Neural cell (in vitro differentiated cells): ENCODE measurements at regions not wholly inside any gene's neighbourhood (a gene's known extent, or its start where the extent isn't known, plus 50 kb on each side); places are given as distances from the start of the nearest gene placed in this dataset.

Experiments used
- H2AFZ ChIP-seq: fragments of 200-600, 300-800 bp; sonication (generic), shearing (Covaris generic); 2 replicates; pipeline ENCODE4 v1.6.0; 2014; ENCODE audit warnings: low read depth, mild to moderate bottlenecking, antibody characterized with exemption, low read length, moderate library complexity
- H3F3A ChIP-seq: fragments of 200-600 bp; shearing (Covaris generic); 2 replicates; pipeline ENCODE4 v1.6.1; 2016; ENCODE audit warnings: mild to moderate bottlenecking, moderate library complexity, mixed read lengths, antibody characterized with exemption, low read length; ENCODE audit not compliant: insufficient read depth, poor library complexity, severe bottlenecking
- H3K27ac ChIP-seq: fragments of 200-600, 300-800 bp; sonication (generic), shearing (Covaris generic); 2 replicates; pipeline ENCODE4 v1.5.1; 2014; ENCODE audit warnings: mild to moderate bottlenecking, low read length, moderate library complexity
- H3K27me3 ChIP-seq: fragments of 300-800, 200-600 bp; sonication (generic), shearing (Covaris generic); 2 replicates; pipeline ENCODE4 v1.6.0; 2014; ENCODE audit warnings: mild to moderate bottlenecking, low read depth, low read length, moderate library complexity; ENCODE audit not compliant: insufficient read depth
- H3K36me3 ChIP-seq: fragments of 300-800, 200-600 bp; sonication (generic), shearing (Covaris generic); 2 replicates; pipeline ENCODE4 v1.5.1; 2014; ENCODE audit warnings: mild to moderate bottlenecking, antibody characterized with exemption, low read length, moderate library complexity; ENCODE audit not compliant: insufficient read depth
- H3K4me2 ChIP-seq: fragments of 300-800, 200-600 bp; sonication (generic), shearing (Covaris generic); 2 replicates; pipeline ENCODE4 v1.6.0; 2014; ENCODE audit warnings: mild to moderate bottlenecking, low read length
- H3K4me3 ChIP-seq: fragments of 300-800, 200-600 bp; sonication (generic), shearing (Covaris generic); 2 replicates; pipeline ENCODE4 v1.5.1; 2014; ENCODE audit warnings: mild to moderate bottlenecking, low read length, moderate library complexity
- H3K79me2 ChIP-seq: fragments of 200-600 bp; shearing (Covaris generic); replicated peaks from 2 replicates; pipeline ENCODE4 v1.6.0; 2014; ENCODE audit warnings: mild to moderate bottlenecking, low read length, moderate library complexity; ENCODE audit not compliant: insufficient read depth
- H3K9ac ChIP-seq: fragments of 300-800, 200-600 bp; sonication (generic), shearing (Covaris generic); 2 replicates; pipeline ENCODE4 v1.6.1; 2016; ENCODE audit warnings: mild to moderate bottlenecking, low read length, mixed read lengths
- H3K9me2 ChIP-seq: fragments of 200-600 bp; shearing (Covaris generic); 2 replicates; pipeline ENCODE4 v1.6.1; 2016; ENCODE audit warnings: mild to moderate bottlenecking, low read length, mixed read lengths; ENCODE audit not compliant: insufficient read depth
- H3K9me3 ChIP-seq: fragments of 200-600, 300-800 bp; sonication (generic), shearing (Covaris generic); 2 replicates; pipeline ENCODE4 v1.6.1; 2016; ENCODE audit warnings: mild to moderate bottlenecking, mixed run types, low read length, moderate library complexity, mixed read lengths
- H4K20me1 ChIP-seq: fragments of 200-600 bp; shearing (Covaris generic); 2 replicates; pipeline ENCODE4 v1.6.1; 2016; ENCODE audit warnings: mild to moderate bottlenecking, mixed run types; ENCODE audit not compliant: insufficient read depth
- CTCF ChIP-seq: fragments of 450-650 bp; IDR thresholded peaks from 2 replicates; pipeline ENCODE4 v1.5.1; 2014; ENCODE audit warnings: antibody characterized with exemption, mild to moderate bottlenecking, moderate library complexity; ENCODE audit not compliant: poor library complexity, severe bottlenecking
- EP300 ChIP-seq: fragments of 450-650 bp; conservative IDR thresholded peaks from 2 replicates; pipeline ENCODE4 v1.6.1; 2014; ENCODE audit warnings: antibody characterized with exemption, mild to moderate bottlenecking, moderate library complexity; ENCODE audit not compliant: poor library complexity, severe bottlenecking
- EZH2 ChIP-seq: fragments of 200-600, 300-800 bp; shearing (Covaris generic), sonication (generic); IDR thresholded peaks from 2 replicates; pipeline ENCODE4 v1.6.1; 2014; ENCODE audit warnings: antibody characterized with exemption, low read length, borderline replicate concordance, mild to moderate bottlenecking; ENCODE audit not compliant: insufficient read depth, poor library complexity, severe bottlenecking
- MXI1 ChIP-seq: fragments of 450-650 bp; conservative IDR thresholded peaks from 2 replicates; pipeline ENCODE4 v1.6.1; 2014; ENCODE audit warnings: antibody characterized with exemption, mild to moderate bottlenecking; ENCODE audit not compliant: poor library complexity, severe bottlenecking
- POLR2AphosphoS5 ChIP-seq: IDR thresholded peaks from 2 replicates; pipeline ENCODE4 v1.6.1; 2012
- RAD21 ChIP-seq: fragments of 450-650 bp; conservative IDR thresholded peaks from 2 replicates; pipeline ENCODE4 v1.6.1; 2014; ENCODE audit warnings: antibody characterized with exemption, mild to moderate bottlenecking, moderate library complexity
- REST ChIP-seq: IDR thresholded peaks from 2 replicates; pipeline ENCODE4 v1.6.1; 2012; ENCODE audit warnings: borderline replicate concordance
- SMC3 ChIP-seq: fragments of 450-650 bp; conservative IDR thresholded peaks from 2 replicates; pipeline ENCODE4 v1.6.1; 2014; ENCODE audit warnings: antibody characterized with exemption, mild to moderate bottlenecking, moderate library complexity; ENCODE audit not compliant: poor library complexity
- TAF1 ChIP-seq: IDR thresholded peaks from 2 replicates; pipeline ENCODE4 v1.6.1; 2012; ENCODE audit warnings: low read depth

- no peaks in the 10 kb centered on the region for H3K27me3 ChIP-seq
- H3K9me2 ChIP-seq = no peaks in the 10 kb centered on the region
- H3K79me2 ChIP-seq = no peaks in the 10 kb centered on the region
- H3K36me3 ChIP-seq = no peaks in the 10 kb centered on the region
- H2AFZ ChIP-seq = no peak overlapping the region
- H3F3A ChIP-seq = no peaks in the 10 kb centered on the region
- H3K4me3 ChIP-seq = no peak overlapping the region
- no peaks in the 10 kb centered on the region for H4K20me1 ChIP-seq
- no peak overlapping the region for H3K27ac ChIP-seq
- no peak overlapping the region for H3K9ac ChIP-seq
- no peaks in the 10 kb centered on the region for H3K9me3 ChIP-seq
- no peak overlapping the region for H3K4me2 ChIP-seq
- TF ChIP-seq SMC3 = no peak
- TF ChIP-seq REST = no peak
- no peak for TF ChIP-seq EP300
Measured at GRCh38 chr2:122062506-122062905, 307.1 kb downstream of the TSN start.

- no peak overlapping the region for H3K27ac ChIP-seq
- H3K9ac ChIP-seq = no peak overlapping the region
- H3K4me2 ChIP-seq = no peak overlapping the region
- H3F3A ChIP-seq = no peaks in the 10 kb centered on the region
- H3K9me2 ChIP-seq = no peaks in the 10 kb centered on the region
- H3K27me3 ChIP-seq = no peaks in the 10 kb centered on the region
- no peaks in the 10 kb centered on the region for H4K20me1 ChIP-seq
- H2AFZ ChIP-seq = no peak overlapping the region
- H3K36me3 ChIP-seq = no peaks in the 10 kb centered on the region
- no peak overlapping the region for H3K4me3 ChIP-seq
- no peaks in the 10 kb centered on the region for H3K79me2 ChIP-seq
- TF ChIP-seq CTCF (no peak), EP300 (no peak), TAF1 (no peak), EZH2 (no peak), POLR2AphosphoS5 (no peak), REST (no peak), MXI1 (no peak), SMC3 (no peak), RAD21 (no peak)
- no peaks in the 10 kb centered on the region for H3K9me3 ChIP-seq
Measured at GRCh38 chr2:122063716-122064115, 308.3 kb downstream of the TSN start.
